GM19035 (cell line): ENCODE measurements at regions not wholly inside any gene's neighbourhood (a gene's known extent, or its start where the extent isn't known, plus 50 kb on each side); places are given as distances from the start of the nearest gene placed in this dataset.
"Not testable (repeated sequence)": the region's sequence is repeated elsewhere in the genome, so short reads cannot be mapped to it uniquely, and the experiment has no call there.

Experiments
- ATAC-seq: cut with Tn5 transposase; IDR thresholded peaks from one replicate; pipeline ENCODE4 v1.9.1; 2021; ENCODE audit not compliant: unreplicated experiment

GRCh38 chr3:125914608-125915436, 54.2 kb upstream of the ROPN1B start:
- not testable (repeated sequence) for ATAC-seq

- not testable (repeated sequence) for ATAC-seq
These were observed 53.6 kb upstream of the ROPN1B start for GRCh38 chr3:125915437-125915787.

- peak; percentile 74 for ATAC-seq
These were observed 53.1 kb upstream of the ROPN1B start for GRCh38 chr3:125915792-125916375.

GRCh38 chr3:125916376-125916978, 52.5 kb upstream of the ROPN1B start:
- peak; percentile 73 for ATAC-seq

DNA sequence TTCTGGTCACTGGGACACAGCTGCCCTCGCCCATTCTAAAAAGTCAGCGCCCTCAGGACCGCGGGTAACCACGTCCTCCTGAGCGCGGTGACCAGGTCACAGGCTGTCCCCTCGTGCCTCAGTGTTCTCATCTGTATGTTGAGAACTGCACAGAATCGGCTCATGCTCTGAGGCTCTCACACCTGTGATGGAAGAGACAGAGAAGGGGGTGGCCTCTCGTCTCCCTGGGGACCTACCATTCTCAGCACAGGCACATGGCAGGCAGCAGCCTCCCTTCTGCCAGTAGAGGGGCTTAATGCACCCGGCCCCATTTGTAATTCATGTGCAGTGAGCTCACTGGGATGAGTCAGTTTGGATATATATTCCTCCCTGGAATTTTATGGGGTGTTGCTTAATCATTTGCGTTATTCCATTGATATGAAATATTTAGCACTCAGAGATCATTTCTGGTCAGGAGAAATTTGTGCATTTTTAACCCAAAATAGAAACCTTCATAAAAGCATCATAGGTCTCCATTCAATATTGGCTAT, 51.9 kb upstream of the ROPN1B start:
- ATAC-seq, result not testable (repeated sequence)

DNA sequence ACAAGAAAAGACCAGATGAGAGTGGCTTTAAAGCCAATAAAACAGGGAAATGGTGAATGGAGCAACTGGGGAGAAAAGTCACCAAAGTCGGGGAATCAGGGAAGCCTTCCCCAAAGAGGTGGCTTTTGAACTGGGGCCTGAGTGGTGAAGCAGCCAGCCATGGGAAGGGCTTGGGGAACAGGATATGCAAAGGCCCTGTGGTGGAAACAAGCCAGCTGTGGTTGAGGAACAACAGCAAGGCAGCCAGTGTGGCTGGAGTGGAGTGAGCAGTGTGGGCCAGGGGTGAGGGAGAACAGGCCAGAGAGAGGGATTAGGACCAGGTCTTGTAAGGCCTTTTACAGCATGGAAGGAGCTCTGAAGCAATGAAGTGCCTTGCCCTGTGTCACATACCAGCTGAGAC, 51.0 kb upstream of the ROPN1B start:
- ATAC-seq, result not testable (repeated sequence)

DNA sequence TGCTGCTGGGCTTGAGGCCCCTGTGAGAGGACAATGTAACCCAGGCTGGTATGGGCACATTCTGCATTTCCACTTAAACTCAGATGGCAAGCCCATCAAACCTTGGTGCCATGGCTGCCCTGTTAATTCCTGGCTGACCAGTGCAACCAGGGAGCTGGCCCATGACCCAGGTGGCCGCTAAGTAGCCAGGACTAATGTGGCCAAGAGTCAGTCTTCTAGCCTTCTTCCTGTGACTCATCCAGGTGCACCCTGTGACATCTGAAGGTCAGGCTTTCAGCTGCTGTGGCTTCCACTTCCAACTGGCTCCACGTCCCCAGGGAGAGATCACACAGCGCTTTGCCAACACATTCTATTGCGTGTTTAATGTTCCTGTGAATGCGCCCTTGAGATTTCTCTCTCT, 50.5 kb upstream of the ROPN1B start:
- not testable (repeated sequence) for ATAC-seq

- ATAC-seq, result not testable (repeated sequence)
These were observed 50.1 kb upstream of the ROPN1B start for GRCh38 chr3:125918866-125919265.
